HuH-7.5 (cell line): ENCODE measurements at regions not wholly inside any gene's neighbourhood (a gene's known extent, or its start where the extent isn't known, plus 50 kb on each side); places are given as distances from the start of the nearest gene placed in this dataset.
"Not testable (repeated sequence)": the region's sequence is repeated elsewhere in the genome, so short reads cannot be mapped to it uniquely, and the experiment has no call there.

Experiments
- DNase-seq: peaks from one replicate; pipeline ENCODE4 v3.0.0; 2011; ENCODE audit warnings: low spot score

GRCh38 chr9:714675-715074, 126.8 kb upstream of the DMRT1 start:
- DNase-seq, result no peak

- DNase-seq, result no peak
Measured at GRCh38 chr9:715300-715699, 126.2 kb upstream of the DMRT1 start.

- DNase-seq, result no peak
Measured at GRCh38 chr9:715743-716400, 125.6 kb upstream of the DMRT1 start.

GRCh38 chr9:717722-718121, 123.8 kb upstream of the DMRT1 start:
- no peak for DNase-seq

- no peak for DNase-seq
Measured at GRCh38 chr9:720239-720881, 121.1 kb upstream of the DMRT1 start.

- no peak for DNase-seq
Measured at GRCh38 chr9:722388-722980, 119.0 kb upstream of the DMRT1 start.

GRCh38 chr9:724461-724860, 117.0 kb upstream of the DMRT1 start:
- DNase-seq, result not testable (repeated sequence)

GRCh38 chr9:726005-726404, 115.5 kb upstream of the DMRT1 start:
- DNase-seq, result no peak

- DNase-seq, result no peak
Measured at GRCh38 chr9:727767-728166, 113.7 kb upstream of the DMRT1 start.

- DNase-seq, result no peak
Measured at GRCh38 chr9:728535-728934, 113.0 kb upstream of the DMRT1 start.

- no peak for DNase-seq
Measured at GRCh38 chr9:731474-731873, 110.0 kb upstream of the DMRT1 start.

GRCh38 chr9:734831-735511, 106.5 kb upstream of the DMRT1 start:
- no peak for DNase-seq

GRCh38 chr9:737400-738120, 103.9 kb upstream of the DMRT1 start:
- no peak for DNase-seq

GRCh38 chr9:738209-738915, 103.1 kb upstream of the DMRT1 start:
- no peak for DNase-seq

GRCh38 chr9:739362-739761, 102.1 kb upstream of the DMRT1 start:
- no peak for DNase-seq

GRCh38 chr9:740221-740620, 101.3 kb upstream of the DMRT1 start:
- no peak for DNase-seq

- no peak for DNase-seq
Measured at GRCh38 chr9:742104-742503, 99.4 kb upstream of the DMRT1 start.

- no peak for DNase-seq
Measured at GRCh38 chr9:742914-743589, 98.4 kb upstream of the DMRT1 start.

GRCh38 chr9:744046-744712, 97.3 kb upstream of the DMRT1 start:
- DNase-seq, result no peak

GRCh38 chr9:744790-745484, 96.6 kb upstream of the DMRT1 start:
- no peak for DNase-seq
